ENCODE measurements at regions not wholly inside any gene's neighbourhood (a gene's known extent, or its start where the extent isn't known, plus 50 kb on each side); places are given as distances from the start of the nearest gene placed in this dataset.

GRCh38 chr4:1508161-1509160, 102.2 kb upstream of the NKX1-1 start:
- no peak for DNase-seq

GRCh38 chr4:1506956-1507721, 100.9 kb upstream of the NKX1-1 start:
- DNase-seq = no peak

DNA sequence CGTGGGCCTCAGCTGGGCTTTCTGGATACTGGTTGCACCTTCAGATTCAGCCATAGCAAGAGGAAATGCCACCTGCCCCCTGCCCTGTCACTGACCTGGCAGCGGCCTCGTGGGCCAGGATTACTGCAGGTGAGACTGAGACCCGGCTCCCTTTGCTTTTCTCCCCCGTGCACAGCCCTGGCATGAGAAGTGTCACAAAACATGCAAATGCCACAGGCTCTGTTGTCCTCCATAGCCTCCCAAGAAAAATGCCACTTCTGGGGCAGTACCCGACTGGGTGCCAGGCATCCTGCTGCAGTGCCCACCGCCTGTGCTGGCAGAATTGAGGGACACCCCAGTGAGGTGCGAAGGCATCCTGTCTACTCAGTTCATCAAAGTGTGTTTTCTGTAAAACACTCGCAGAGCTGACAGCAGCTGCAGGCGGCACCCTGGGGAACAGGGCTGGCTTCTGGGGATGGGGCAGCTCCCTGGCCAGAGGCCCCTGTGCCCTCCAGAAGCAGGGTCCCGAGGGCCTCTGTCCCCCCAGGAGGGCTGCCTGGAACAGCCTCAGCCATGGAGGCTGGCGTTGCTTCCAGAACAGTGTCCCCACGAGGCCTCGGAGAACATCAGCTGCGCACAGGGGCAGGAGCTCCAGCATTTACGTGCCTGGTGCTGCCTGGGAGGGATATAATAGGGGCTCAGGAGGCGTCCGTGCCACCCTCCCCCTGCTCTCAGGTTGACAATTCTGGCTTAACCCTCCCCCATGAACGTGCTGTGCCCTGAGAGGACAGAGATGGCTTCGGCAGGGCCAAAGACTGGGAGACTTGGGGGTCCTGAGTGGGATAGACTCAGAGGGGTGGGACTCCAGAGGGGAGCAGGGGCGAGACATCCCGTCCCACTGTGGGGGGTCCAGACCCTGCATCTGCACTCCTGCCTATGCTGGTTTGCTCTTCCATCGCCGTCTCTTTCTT, 99.5 kb upstream of the NKX1-1 start:
- DNase-seq = no peak

- no peak for DNase-seq
Measured at GRCh38 chr4:1504595-1505500, 98.6 kb upstream of the NKX1-1 start.

DNA sequence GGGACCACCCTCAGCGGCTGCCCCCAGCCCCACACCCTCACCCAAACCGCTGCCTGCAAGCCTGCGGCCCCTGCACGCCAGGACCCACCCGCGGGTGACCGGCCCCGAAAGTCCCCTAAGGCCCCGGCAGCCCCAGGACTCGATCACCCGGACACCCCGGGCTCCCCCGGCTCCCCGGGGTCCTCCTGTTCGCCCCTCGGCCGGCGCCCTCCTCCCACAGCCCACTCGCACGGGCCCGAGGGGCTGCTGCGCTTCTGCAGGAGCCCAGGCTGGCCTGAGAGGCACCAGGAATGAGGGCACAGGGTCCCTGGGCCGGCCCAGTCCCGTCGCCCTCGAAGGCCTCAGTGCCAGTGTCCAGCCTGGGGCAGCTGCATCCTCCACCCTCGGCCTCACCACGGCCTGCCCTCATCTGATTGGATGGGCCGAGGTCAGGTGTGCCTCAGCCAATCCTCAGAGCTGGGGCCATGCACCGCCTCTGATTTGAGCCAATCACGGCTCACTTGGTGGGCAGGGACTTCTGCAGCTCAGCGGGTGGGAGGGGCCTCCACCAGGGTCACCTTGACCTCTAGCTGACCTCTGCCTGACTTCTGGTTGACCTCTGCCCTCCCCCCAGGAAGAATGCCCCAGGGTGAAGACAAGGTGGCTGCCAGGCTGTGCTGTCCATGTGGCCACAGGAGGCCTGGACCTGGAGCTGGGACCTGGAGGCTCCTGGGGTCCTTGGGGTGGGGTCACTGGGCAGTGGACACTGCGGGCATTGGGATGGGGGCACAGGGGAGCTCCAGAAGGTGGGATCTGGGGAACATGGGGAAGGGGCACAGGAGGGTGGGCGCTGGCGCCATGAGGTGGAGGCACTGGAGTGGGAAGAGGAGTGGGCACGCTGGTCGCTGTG, 97.6 kb upstream of the NKX1-1 start:
- no peak for DNase-seq

DNA sequence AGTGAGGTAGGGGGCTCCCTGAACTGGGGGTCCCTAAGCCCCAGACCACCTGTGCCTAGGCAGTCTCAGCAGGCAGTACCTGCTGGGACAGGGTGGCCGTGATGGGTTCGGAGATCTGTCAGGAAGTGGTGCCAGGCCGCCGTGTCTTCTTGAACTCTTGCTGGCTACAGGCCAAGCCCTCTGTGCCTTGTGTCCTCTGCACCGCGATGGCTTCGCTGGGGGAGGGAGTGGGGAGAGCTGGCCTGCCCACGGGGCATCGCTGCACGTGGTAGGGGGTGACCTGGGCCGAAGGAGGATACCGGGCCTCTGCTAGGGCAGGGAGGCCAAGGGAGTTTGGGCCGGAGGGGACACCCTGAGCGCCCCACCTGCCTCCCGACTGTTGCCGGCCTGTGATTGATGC, 96.7 kb upstream of the NKX1-1 start:
- DNase-seq = peak; percentile 17

DNA sequence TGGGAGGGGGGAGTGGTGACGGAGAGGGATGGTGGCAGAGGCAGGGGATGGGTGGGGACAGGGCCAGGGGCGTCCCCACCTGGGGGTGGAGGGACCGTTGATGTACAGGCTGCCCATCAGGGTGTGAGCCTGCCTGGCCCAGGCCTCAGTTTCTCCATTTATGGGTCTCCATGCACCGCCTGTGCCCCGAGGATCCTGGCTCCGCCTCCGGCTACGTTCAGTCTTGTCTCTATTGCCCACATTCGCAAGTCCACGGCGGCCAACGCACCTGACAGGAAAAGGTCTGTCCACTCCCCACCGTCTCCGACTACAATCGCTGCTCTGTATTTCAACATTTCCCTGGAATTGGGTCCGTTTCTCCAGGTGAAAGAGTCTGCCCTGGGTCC, 96.3 kb upstream of the NKX1-1 start:
- DNase-seq = no peak

DNA sequence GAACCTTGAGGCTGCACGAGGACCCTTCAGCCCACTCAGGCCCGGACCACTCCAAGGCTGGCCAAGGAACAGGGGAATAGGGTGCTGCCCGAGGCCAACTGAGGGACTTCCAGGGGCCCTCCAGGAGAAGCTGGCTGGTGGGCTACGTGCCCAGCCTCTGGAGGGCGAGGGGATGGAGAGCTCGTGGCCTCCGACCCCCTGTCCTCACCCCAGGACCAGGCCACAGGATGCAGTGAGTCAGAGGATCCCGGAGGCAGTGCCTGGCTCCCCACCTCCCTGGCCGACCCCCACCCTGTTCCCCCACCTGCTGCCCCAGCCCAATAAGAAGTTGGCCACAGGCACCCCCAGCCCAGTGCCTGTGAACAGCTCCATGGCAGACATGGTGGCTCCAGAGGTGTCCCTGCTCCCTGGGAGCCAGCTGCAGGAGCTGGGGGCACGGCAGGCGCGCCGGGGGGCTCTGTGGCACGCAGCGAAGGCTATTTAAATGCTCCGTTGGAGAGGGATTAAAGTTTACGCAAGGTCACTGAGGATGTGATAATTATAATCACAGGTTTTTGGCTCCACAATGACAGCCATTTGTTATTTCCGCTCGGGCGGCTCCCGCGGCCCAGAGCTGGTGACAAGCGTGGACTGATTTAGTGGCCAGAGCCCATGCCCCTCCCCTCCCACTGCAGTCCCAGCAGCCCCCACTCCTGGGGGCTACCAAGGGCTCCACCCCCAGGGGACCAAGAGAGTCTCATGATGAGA, 95.7 kb upstream of the NKX1-1 start:
- DNase-seq = no peak

- DNase-seq = no peak
Measured at GRCh38 chr4:1500966-1501753, 94.9 kb upstream of the NKX1-1 start.

DNA sequence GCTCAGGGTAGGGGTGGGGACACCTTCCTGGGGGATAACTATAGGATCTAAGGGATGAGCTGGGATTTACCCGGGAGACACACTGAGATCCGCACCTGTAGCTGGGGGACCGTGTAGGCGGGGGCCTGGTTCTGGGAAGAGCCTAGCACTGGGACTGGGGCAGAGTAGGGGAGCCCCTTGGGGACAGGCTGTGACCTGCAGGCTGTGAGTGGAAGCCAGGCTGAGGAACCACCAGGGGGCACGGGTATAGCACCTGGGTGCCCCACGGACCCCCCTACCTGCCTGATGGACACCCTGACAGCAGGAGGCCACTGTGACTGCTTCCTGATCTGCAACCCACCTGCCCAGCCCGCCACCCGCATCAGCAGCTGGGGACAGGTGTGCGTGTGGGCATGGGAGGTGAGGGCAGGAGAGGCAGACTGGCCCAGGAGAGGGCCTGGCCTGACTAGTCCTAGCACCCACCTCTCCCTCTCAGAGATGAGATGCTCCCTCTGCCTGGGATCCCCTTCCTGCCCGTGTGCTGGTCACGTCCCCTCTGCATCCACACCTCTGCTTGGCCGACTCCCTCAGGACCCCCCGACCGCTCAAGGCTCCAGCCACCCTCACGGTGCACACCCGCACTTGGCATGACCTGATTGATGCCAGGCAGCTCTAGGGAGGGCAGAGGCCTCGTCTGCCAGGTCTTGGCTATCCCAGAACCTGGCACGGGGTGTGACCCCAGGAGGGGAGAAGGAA, 94.2 kb upstream of the NKX1-1 start:
- no peak for DNase-seq

- DNase-seq = no peak
Measured at GRCh38 chr4:1499465-1499864, 93.2 kb upstream of the NKX1-1 start.

GRCh38 chr4:1497189-1497801, 91.1 kb upstream of the NKX1-1 start:
- no peak for DNase-seq

DNA sequence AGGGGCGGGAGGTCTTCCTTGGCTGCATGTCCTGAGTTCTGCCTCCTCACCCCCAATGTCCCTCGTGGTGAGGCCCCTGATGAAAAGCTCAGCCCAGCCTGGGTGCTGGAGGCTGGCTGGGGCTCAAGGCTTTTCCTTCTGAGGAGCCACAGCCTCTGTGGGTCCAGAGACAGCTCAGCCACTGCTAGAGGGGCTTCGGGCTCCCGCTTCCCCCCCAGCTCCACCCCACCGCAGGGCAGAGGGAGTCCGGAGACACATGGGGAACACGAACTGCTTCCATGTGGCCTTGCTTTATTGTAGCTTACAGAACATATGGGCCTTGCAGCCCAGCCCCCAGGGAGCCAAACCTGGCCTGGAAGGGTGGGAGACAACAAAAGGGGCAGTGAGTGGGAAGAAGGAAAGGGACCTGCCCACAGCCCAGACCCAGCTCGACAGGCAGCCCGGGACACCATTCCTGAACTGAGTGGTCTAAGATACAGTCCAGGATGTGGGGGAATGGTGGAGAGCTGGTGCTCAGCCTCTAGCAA, 89.9 kb upstream of the NKX1-1 start:
- DNase-seq = no peak

GRCh38 chr4:1495416-1496115, 89.3 kb upstream of the NKX1-1 start:
- no peak for DNase-seq

DNA sequence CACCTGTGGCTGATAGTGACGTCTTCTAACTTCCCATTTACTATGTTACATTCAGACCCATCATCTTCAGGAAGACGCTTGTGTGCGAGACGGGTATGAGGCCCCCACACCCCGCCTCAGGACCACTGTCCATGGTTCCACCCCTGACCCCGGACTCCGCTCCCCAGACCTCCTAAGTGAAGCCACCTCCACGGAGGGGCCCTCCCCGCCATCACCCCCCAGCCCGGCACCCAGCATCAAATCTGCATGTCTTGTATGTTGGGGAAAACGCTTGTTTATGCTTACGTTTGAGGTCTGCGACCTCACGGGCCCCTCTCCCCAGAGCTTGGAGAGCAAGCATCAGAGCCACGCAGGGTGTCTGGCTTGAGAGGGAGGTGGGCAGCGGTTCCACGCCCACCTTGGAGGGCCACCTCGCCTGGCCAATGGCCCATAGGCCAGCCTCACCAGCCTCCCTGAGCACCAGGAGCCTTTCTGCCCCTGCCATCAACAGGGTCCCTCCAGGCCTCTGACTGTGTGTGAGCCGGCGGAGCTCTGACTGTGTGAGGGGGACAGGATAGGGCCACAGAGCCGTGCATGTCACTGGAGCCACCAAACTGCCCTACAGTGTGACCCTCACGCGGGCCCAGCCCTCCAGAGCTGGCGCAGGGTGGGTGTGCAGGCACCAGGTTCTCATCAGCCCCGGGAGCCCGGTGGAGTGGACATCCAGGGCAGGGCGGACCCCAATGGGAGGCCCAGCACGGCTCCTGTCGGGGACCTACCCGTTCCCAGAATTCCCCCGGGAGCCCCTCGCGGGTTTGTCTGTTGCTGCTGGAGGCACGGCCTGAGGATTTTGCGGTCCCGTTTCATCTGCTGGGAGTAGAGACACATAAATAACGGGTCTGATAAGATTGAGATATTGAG, 88.4 kb upstream of the NKX1-1 start:
- no peak for DNase-seq
